H1 (cell line): ENCODE measurements at regions not wholly inside any gene's neighbourhood (a gene's known extent, or its start where the extent isn't known, plus 50 kb on each side); places are given as distances from the start of the nearest gene placed in this dataset.

Source experiments
- CTCF ChIA-PET: fragments of 300-600 bp; sonication (Branson Sonifier 250); formaldehyde crosslinking; loops from one replicate; lab custom pipeline; 2021; ENCODE audit not compliant: partially characterized antibody; lab: Charles Lee
- POLR2A ChIA-PET: fragments of 300-600 bp; sonication (Branson Sonifier 250); formaldehyde crosslinking; loops from one replicate; lab custom pipeline; 2021; ENCODE audit warnings: inconsistent platforms; ENCODE audit not compliant: partially characterized antibody; lab: Charles Lee
- DNase-seq, 2 experiments: peaks; one replicate each; pipeline versions ENCODE4 v3.0.0 to v3.0.0-alpha.2; 2010 to 2022; ENCODE audit warnings: low spot score in 2 of 2, low read depth in 1 of 2, mixed read lengths in 1 of 2
- FAIRE-seq: peaks from 2 replicates; lab custom pipeline; 2011; peaks lifted over from hg19 to GRCh38; lab: Jason Lieb, UNC
- H2AFZ ChIP-seq: 2 replicates; pipeline ENCODE4 v1.8.1; 2012; ENCODE audit warnings: low read length, inconsistent platforms
- H2AK5ac ChIP-seq: 2 replicates; pipeline ENCODE4 v1.6.1; 2013; ENCODE audit warnings: low read depth, low read length
- H2BK120ac ChIP-seq: replicated peaks from 2 replicates; pipeline ENCODE3; 2013; ENCODE audit warnings: low read depth, low read length, inconsistent platforms
- H2BK12ac ChIP-seq: 2 replicates; pipeline ENCODE4 v1.6.1; 2013; ENCODE audit warnings: low read depth, low read length
- H2BK15ac ChIP-seq: 2 replicates; pipeline ENCODE4 v1.6.1; 2013; ENCODE audit warnings: low read length
- H2BK20ac ChIP-seq: 2 replicates; pipeline ENCODE4 v1.6.1; 2013; ENCODE audit warnings: low read length
- H2BK5ac ChIP-seq: 2 replicates; pipeline ENCODE4 v1.6.1; 2013; ENCODE audit warnings: low read depth, low read length
- H3K14ac ChIP-seq: 2 replicates; pipeline ENCODE4 v1.6.1; 2013; ENCODE audit warnings: inconsistent platforms; ENCODE audit not compliant: insufficient read length
- H3K18ac ChIP-seq: 2 replicates; pipeline ENCODE4 v1.6.1; 2013; ENCODE audit warnings: low read length; ENCODE audit errors: extremely low read depth
- H3K23ac ChIP-seq: 2 replicates; pipeline ENCODE4 v1.6.1; 2013; ENCODE audit warnings: inconsistent platforms; ENCODE audit not compliant: insufficient read length
- H3K23me2 ChIP-seq: 2 replicates; pipeline ENCODE4 v1.6.1; 2013; ENCODE audit warnings: low read depth, low read length
- H3K27ac ChIP-seq: 2 replicates; pipeline ENCODE4 v1.6.1; 2011; ENCODE audit warnings: low read depth, low read length, inconsistent platforms
- H3K27me3 ChIP-seq, 4 experiments: replicated peaks in 1 of 4; 1 replicate in 1 of 4; 2 replicates in 3 of 4; pipeline versions ENCODE4 v1.6.1 to v1.8.1; 2011 to 2013; ENCODE audit warnings: low read length in 3 of 4, mild to moderate bottlenecking in 3 of 4, inconsistent platforms in 2 of 4, mixed read lengths in 2 of 4, moderate library complexity in 1 of 4; ENCODE audit not compliant: control insufficient read depth in 3 of 4, insufficient read depth in 3 of 4; ENCODE audit errors: extremely low read depth in 1 of 4
- H3K36me3 ChIP-seq, 4 experiments: 2 replicates each; pipeline versions ENCODE4 v1.6.1 to v1.8.1; 2011 to 2013; ENCODE audit warnings: mild to moderate bottlenecking in 4 of 4, low read length in 3 of 4, moderate library complexity in 2 of 4, control low read depth in 1 of 4, inconsistent platforms in 1 of 4; ENCODE audit not compliant: insufficient read depth in 4 of 4, control insufficient read depth in 2 of 4
- H3K4ac ChIP-seq: replicated peaks from 2 replicates; pipeline ENCODE3; 2013; ENCODE audit warnings: low read length, low read depth, mixed read lengths, inconsistent platforms; ENCODE audit not compliant: insufficient read length
- H3K4me1 ChIP-seq, 4 experiments: replicated peaks in 1 of 4; 1 replicate in 1 of 4; 2 replicates in 3 of 4; pipeline versions ENCODE4 v1.6.1 to v1.8.1; 2011 to 2013; ENCODE audit warnings: low read length in 3 of 4, inconsistent platforms in 2 of 4, mixed read lengths in 1 of 4; ENCODE audit not compliant: insufficient read depth in 4 of 4, control insufficient read depth in 3 of 4
- H3K4me2 ChIP-seq, 2 experiments: 2 replicates each; pipeline versions ENCODE4 v1.6.1 to v1.8.1; 2011 to 2013; ENCODE audit warnings: low read depth in 2 of 2, low read length in 2 of 2, control low read depth in 1 of 2, inconsistent platforms in 1 of 2, mild to moderate bottlenecking in 1 of 2; ENCODE audit not compliant: insufficient read depth in 1 of 2
- H3K4me3 ChIP-seq, 4 experiments: fragments of 200-600, 300-600 bp in 1 of 4; sonication (generic), shearing (Covaris generic), sonication (Bioruptor Twin) in 1 of 4; 2 replicates each; pipeline versions ENCODE4 v1.5.1 to v1.8.1; 2011 to 2016; ENCODE audit warnings: low read length in 4 of 4, low read depth in 3 of 4, control low read depth in 2 of 4, inconsistent platforms in 2 of 4, mild to moderate bottlenecking in 2 of 4, mixed read lengths in 1 of 4, moderate library complexity in 1 of 4; ENCODE audit not compliant: insufficient read depth in 2 of 4; ENCODE audit errors: extremely low read depth in 1 of 4
- H3K56ac ChIP-seq: replicated peaks from 2 replicates; pipeline ENCODE3; 2013; ENCODE audit warnings: low read depth, mild to moderate bottlenecking, mixed read lengths, low read length, inconsistent platforms; ENCODE audit not compliant: insufficient read length
- H3K79me1 ChIP-seq: 2 replicates; pipeline ENCODE4 v1.6.1; 2013; ENCODE audit warnings: low read depth, low read length, control low read depth
- H3K79me2 ChIP-seq, 2 experiments: 2 replicates each; pipeline versions ENCODE4 v1.6.1 to v1.8.1; 2012 to 2013; ENCODE audit warnings: low read length in 2 of 2, mild to moderate bottlenecking in 2 of 2, inconsistent platforms in 1 of 2; ENCODE audit not compliant: insufficient read depth in 2 of 2, control insufficient read depth in 1 of 2
- H3K9ac ChIP-seq, 4 experiments: replicated peaks in 1 of 4; 1 replicate in 1 of 4; 2 replicates in 3 of 4; pipeline versions ENCODE4 v1.6.1 to v1.8.1; 2011 to 2013; ENCODE audit warnings: low read depth in 3 of 4, low read length in 3 of 4, control low read depth in 2 of 4, mild to moderate bottlenecking in 2 of 4, moderate library complexity in 2 of 4, inconsistent platforms in 1 of 4; ENCODE audit errors: extremely low read depth in 1 of 4
- H3K9me3 ChIP-seq, 2 experiments: 2 replicates each; pipeline versions ENCODE4 v1.6.1 to v1.8.1; 2012 to 2013; ENCODE audit warnings: mild to moderate bottlenecking in 2 of 2, moderate library complexity in 2 of 2, control low read depth in 1 of 2, inconsistent platforms in 1 of 2, low read depth in 1 of 2, low read length in 1 of 2, mixed read lengths in 1 of 2; ENCODE audit not compliant: insufficient read depth in 2 of 2
- H4K20me1 ChIP-seq, 2 experiments: replicated peaks in 1 of 2; 2 replicates each; pipeline versions ENCODE3 to v1.8.1; 2011 to 2013; ENCODE audit warnings: inconsistent platforms in 2 of 2, low read length in 2 of 2, mild to moderate bottlenecking in 1 of 2; ENCODE audit not compliant: insufficient read depth in 2 of 2, control insufficient read depth in 1 of 2
- H4K5ac ChIP-seq: 2 replicates; pipeline ENCODE4 v1.6.1; 2013; ENCODE audit warnings: low read length, low read depth, mixed read lengths, inconsistent platforms; ENCODE audit not compliant: insufficient read length
- H4K8ac ChIP-seq: 2 replicates; pipeline ENCODE4 v1.8.0; 2013; ENCODE audit warnings: mild to moderate bottlenecking, moderate library complexity, low read length, inconsistent platforms; ENCODE audit not compliant: insufficient read depth; ENCODE audit errors: extremely low read depth
- H4K91ac ChIP-seq: replicated peaks from 2 replicates; pipeline ENCODE3; 2013; ENCODE audit warnings: low read length, mixed read lengths, inconsistent platforms; ENCODE audit not compliant: insufficient read length
- ATF3 ChIP-seq: IDR thresholded peaks from 2 replicates; pipeline ENCODE4 v1.6.1; 2011; ENCODE audit warnings: low read depth, mild to moderate bottlenecking, low read length; ENCODE audit not compliant: insufficient read depth
- BRCA1 ChIP-seq: IDR thresholded peaks from 2 replicates; pipeline ENCODE4 v1.6.1; 2012; ENCODE audit warnings: low read depth, low read length, improper control_type of control experiment
- HDAC6 ChIP-seq: IDR thresholded peaks from one replicate; pipeline ENCODE4 v1.7.1; 2012; ENCODE audit warnings: low read depth, mild to moderate bottlenecking, inconsistent platforms, low read length, moderate library complexity
- JUND ChIP-seq: IDR thresholded peaks from 2 replicates; pipeline ENCODE4 v1.6.1; 2011; ENCODE audit warnings: mild to moderate bottlenecking, improper control_type of control experiment, low read length
- KDM1A ChIP-seq: fragments of 200-600, 300-600 bp; sonication (generic); IDR thresholded peaks from 2 replicates; pipeline ENCODE4 v1.7.1; 2016; ENCODE audit warnings: mild to moderate bottlenecking, low read length, borderline replicate concordance
- MAX ChIP-seq: IDR thresholded peaks from 2 replicates; pipeline ENCODE4 v1.6.1; 2012; ENCODE audit warnings: inconsistent platforms
- POLR2A ChIP-seq, 2 experiments: IDR thresholded peaks; 1 replicate in 1 of 2; 2 replicates in 1 of 2; pipeline ENCODE4 v1.6.1; 2011; ENCODE audit warnings: low read depth in 2 of 2, low read length in 2 of 2, mild to moderate bottlenecking in 2 of 2; ENCODE audit errors: control extremely low read depth in 1 of 2
- POU5F1 ChIP-seq: IDR thresholded peaks from 2 replicates; pipeline ENCODE4 v1.6.1; 2011; ENCODE audit warnings: low read depth, mild to moderate bottlenecking, low read length, moderate library complexity
- RFX5 ChIP-seq: IDR thresholded peaks from 2 replicates; pipeline ENCODE4 v1.6.1; 2011; ENCODE audit warnings: low read depth, low read length, improper control_type of control experiment, borderline replicate concordance
- SIRT6 ChIP-seq: IDR thresholded peaks from one replicate; pipeline ENCODE4 v1.7.1; 2012; ENCODE audit warnings: low read length, inconsistent platforms
- SUZ12 ChIP-seq: fragments of 200-600 bp; sonication (generic); IDR thresholded peaks from 2 replicates; pipeline ENCODE4 v1.6.1; 2012; ENCODE audit warnings: mild to moderate bottlenecking, inconsistent platforms, low read length, moderate library complexity, mixed read lengths
- TCF12 ChIP-seq: IDR thresholded peaks from 2 replicates; pipeline ENCODE4 v1.6.1; 2011; ENCODE audit warnings: low read depth, mild to moderate bottlenecking, low read length
- TEAD4 ChIP-seq: IDR thresholded peaks from 2 replicates; pipeline ENCODE4 v1.6.1; 2012; ENCODE audit warnings: low read depth, low read length, inconsistent platforms, mixed read lengths
- USF2 ChIP-seq: IDR thresholded peaks from 2 replicates; pipeline ENCODE4 v1.6.1; 2011; ENCODE audit warnings: low read length, improper control_type of control experiment
- WGBS, 2 experiments: shearing (Covaris generic) in 1 of 2; methylation state at CpG; one replicate each; pipeline versions ENCODE4 v1.1.6 to v1.1.7; 2013 to 2015; ENCODE audit warnings: low lambda C conversion rate in 2 of 2, mixed read lengths in 2 of 2, inconsistent platforms in 1 of 2, low coverage in 1 of 2, missing lambda C conversion rate in 1 of 2; ENCODE audit not compliant: insufficient replicate concordance in 2 of 2, insufficient coverage in 1 of 2, insufficient read length in 1 of 2; ENCODE audit errors: extremely low coverage in 1 of 2, missing lambda C conversion rate in 1 of 2; 5-methylcytosine and 5-hydroxymethylcytosine counted together

- Histone ChIP-seq H2BK12ac (no peak overlapping the region), H3K4me1 (0 out of 7 replicates have a peak, but pooled peaks cover 0 to 2% (median 0%) of the 10 kb centered on the region in 4 experiments), H2BK20ac (no peak overlapping the region), H2AFZ (no peak overlapping the region), H3K4me3 (no peak overlapping the region), H3K4me2 (no peak overlapping the region), H3K9ac (no peak overlapping the region), H3K79me2 (no peaks in the 10 kb centered on the region), H3K27ac (no peak overlapping the region), H2BK120ac (no peak overlapping the region), H4K20me1 (no peaks in the 10 kb centered on the region), H3K4ac (no peak overlapping the region), H3K27me3 (no peaks in the 10 kb centered on the region), H3K18ac (no peak overlapping the region), H3K79me1 (no peaks in the 10 kb centered on the region), H4K91ac (no peak overlapping the region), H2AK5ac (no peak overlapping the region), H3K14ac (no peak overlapping the region), H2BK5ac (no peak overlapping the region), H2BK15ac (no peak overlapping the region), H4K8ac (no peak overlapping the region), H3K36me3 (no peaks in the 10 kb centered on the region), H3K56ac (no peak overlapping the region), H3K9me3 (no peaks in the 10 kb centered on the region), H3K23me2 (no peaks in the 10 kb centered on the region), H3K23ac (no peak overlapping the region), H4K5ac (no peak overlapping the region)
- CTCF ChIA-PET: no interaction called here
- DNase-seq (no peak), FAIRE-seq (peak; percentile 39)
- POLR2A ChIA-PET: no interaction called here
- WGBS, 2 experiments: 90% methylated on average over 2 of the region's 2 CpGs; no CpG with 5 or more reads in 1 of the 2 experiments
- TF ChIP-seq TCF12 (no peak), SUZ12 (no peak), USF2 (no peak), KDM1A (no peak), RFX5 (no peak), BRCA1 (no peak), TEAD4 (no peak), HDAC6 (no peak), POU5F1 (no peak), POLR2A (IDR thresholded peaks at IDR 0.05; ENCODE audit: control extremely low read depth in 1 of 2, low read depth in 2 of 2, low read length in 2 of 2) (no peak), ATF3 (no peak), MAX (no peak), SIRT6 (no peak), JUND (no peak)
Observed at GRCh38 chr13:83546476-83546875, 335.8 kb downstream of the SLITRK1 start.
